WI38 (cell line): ENCODE measurements at regions not wholly inside any gene's neighbourhood (a gene's known extent, or its start where the extent isn't known, plus 50 kb on each side); places are given as distances from the start of the nearest gene placed in this dataset.

Experiments
- H3K4me3 ChIP-seq: 2 replicates; pipeline ENCODE4 v1.5.1; 2011; ENCODE audit warnings: low read depth, mild to moderate bottlenecking, control low read depth, low read length
- CTCF ChIP-seq: IDR thresholded peaks from 2 replicates; pipeline ENCODE4 v1.5.1; 2012; ENCODE audit warnings: low read depth, mild to moderate bottlenecking, control low read depth, low read length

- H3K4me3 ChIP-seq, result no peak overlapping the region
- no peak for TF ChIP-seq CTCF
Observed at GRCh38 chr10:123318516-123318915, 164.3 kb downstream of the BUB3 start.

DNA sequence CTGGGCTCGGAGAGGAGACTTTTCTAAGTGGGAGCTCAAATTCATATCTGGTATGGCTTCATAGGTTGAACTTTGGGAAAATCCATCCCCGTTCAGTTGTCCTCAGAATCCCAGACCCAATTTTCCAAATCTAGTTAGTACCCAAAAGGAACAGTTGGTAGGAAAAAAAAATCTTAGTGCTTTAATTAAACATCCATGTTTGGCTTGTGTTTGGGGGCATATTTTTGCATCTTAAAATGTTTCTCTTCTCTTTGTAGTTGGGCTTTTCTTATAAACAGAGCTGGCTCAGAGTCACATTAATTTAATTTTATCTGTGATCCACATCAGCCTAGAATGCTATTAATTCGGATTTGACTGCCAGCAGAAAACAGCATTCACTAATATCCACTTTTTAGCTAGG is 165.9 kb downstream of the BUB3 start:
- no peak for TF ChIP-seq CTCF
- no peak overlapping the region for H3K4me3 ChIP-seq

DNA sequence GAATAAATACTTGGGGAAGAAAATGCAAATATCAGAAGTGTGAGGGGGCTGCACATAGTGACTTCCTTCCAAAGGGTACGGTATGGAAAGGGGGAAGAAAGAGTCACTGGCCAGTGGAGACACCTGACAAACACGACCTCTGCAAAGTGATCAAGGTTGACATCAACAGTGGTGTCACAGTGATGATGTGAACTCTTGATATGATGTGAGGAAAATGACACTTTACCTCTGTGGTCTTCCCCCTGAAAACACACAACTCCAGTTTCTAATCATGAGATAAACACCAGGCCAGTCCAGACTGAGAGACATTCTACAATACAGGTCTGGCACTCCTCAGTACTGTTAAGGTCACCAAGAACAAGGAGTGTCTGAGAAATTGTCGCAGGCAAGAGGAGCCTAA is 169.7 kb downstream of the BUB3 start:
- H3K4me3 ChIP-seq, result no peak overlapping the region
- TF ChIP-seq CTCF, result no peak

- TF ChIP-seq CTCF, result no peak
- H3K4me3 ChIP-seq, result no peak overlapping the region
Observed at GRCh38 chr10:123325663-123326190, 171.5 kb downstream of the BUB3 start.

DNA sequence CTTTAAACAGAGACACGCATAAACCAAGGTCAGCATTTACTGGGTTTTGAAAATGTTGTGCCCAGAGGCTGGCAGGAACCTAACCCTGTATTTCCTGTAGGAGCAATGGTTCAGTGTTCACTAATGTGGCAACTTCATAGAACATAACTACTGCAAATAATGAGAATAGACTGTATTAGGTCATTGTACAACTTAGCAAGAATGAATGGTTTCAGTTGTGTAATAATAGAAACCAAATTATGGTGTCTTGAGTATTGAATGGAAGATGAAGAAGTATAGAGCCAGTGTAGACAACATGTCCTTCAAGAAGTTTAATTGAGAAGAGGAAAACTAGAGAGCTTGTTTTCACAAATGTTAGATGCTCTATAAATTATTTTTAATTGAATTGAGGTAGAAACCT is 172.5 kb downstream of the BUB3 start:
- no peak for TF ChIP-seq CTCF
- H3K4me3 ChIP-seq, result no peak overlapping the region

- H3K4me3 ChIP-seq, result no peak overlapping the region
- no peak for TF ChIP-seq CTCF
Observed at GRCh38 chr10:123327450-123327849, 173.2 kb downstream of the BUB3 start.

- TF ChIP-seq CTCF, result no peak
Observed at GRCh38 chr10:123327896-123328295, 173.7 kb downstream of the BUB3 start.

More at GRCh38 chr10:123327896-123328295, 173.7 kb downstream of the BUB3 start:
- no peak overlapping the region for H3K4me3 ChIP-seq
